CD4-positive, alpha-beta T cell (primary cell): ENCODE measurements at regions not wholly inside any gene's neighbourhood (a gene's known extent, or its start where the extent isn't known, plus 50 kb on each side); places are given as distances from the start of the nearest gene placed in this dataset.

ENCODE experiments used
- ATAC-seq: fragments of 200-7000 bp; cut with Tn5 transposase; one replicate; pipeline ENCODE4 v1.10.0; 2022; ENCODE audit warnings: mild to moderate bottlenecking; ENCODE audit not compliant: poor library complexity
- CTCF ChIA-PET: fragments of 350-600 bp; sonication (Branson Sonifier 250); formaldehyde crosslinking; loops from one replicate; lab custom pipeline; 2021; ENCODE audit warnings: antibody characterized with exemption, inconsistent platforms; lab: Charles Lee
- POLR2A ChIA-PET: fragments of 350-600 bp; sonication (Branson Sonifier 250); formaldehyde crosslinking; loops from one replicate; lab custom pipeline; 2021; ENCODE audit warnings: antibody characterized with exemption, inconsistent platforms; lab: Charles Lee
- DNase-seq, 14 experiments: peaks; one replicate each; pipeline ENCODE4 v3.0.0-alpha.2; 2013 to 2020; ENCODE audit warnings: mixed read lengths in 2 of 14
- H3K27ac ChIP-seq, 2 donors: one replicate each; pipeline versions ENCODE4 v1.5.1 to v1.7.0; 2013; ENCODE audit warnings: low read length in 2 of 2, low read depth in 1 of 2, mild to moderate bottlenecking in 1 of 2
- H3K27me3 ChIP-seq, 2 experiments: 1 replicate in 1 of 2; 2 replicates in 1 of 2; pipeline versions ENCODE4 v1.6.1 to v1.7.0; 2013; ENCODE audit warnings: low read length in 2 of 2, control low read depth in 1 of 2, mild to moderate bottlenecking in 1 of 2, moderate library complexity in 1 of 2; ENCODE audit not compliant: insufficient read depth in 2 of 2, control insufficient read depth in 1 of 2
- H3K36me3 ChIP-seq: one replicate; pipeline ENCODE4 v1.6.1; 2013; ENCODE audit warnings: low read length, control low read depth; ENCODE audit not compliant: insufficient read depth
- H3K4me1 ChIP-seq: one replicate; pipeline ENCODE4 v1.6.1; 2013; ENCODE audit warnings: low read length, control low read depth; ENCODE audit not compliant: insufficient read depth
- H3K4me3 ChIP-seq: one replicate; pipeline ENCODE4 v1.5.1; 2013; ENCODE audit warnings: mild to moderate bottlenecking, low read length, moderate library complexity
- H3K9me3 ChIP-seq, 2 experiments: 1 replicate in 1 of 2; 2 replicates in 1 of 2; pipeline versions ENCODE4 v1.6.1 to v1.7.0; 2013; ENCODE audit warnings: low read length in 2 of 2, mild to moderate bottlenecking in 2 of 2, control low read depth in 1 of 2, moderate library complexity in 1 of 2; ENCODE audit not compliant: control insufficient read depth in 1 of 2, insufficient read depth in 1 of 2
- H3K27ac Mint-ChIP-seq: one replicate; pipeline ENCODE4 v1.8.0; 2020; ENCODE audit warnings: mixed read lengths
- H3K27me3 Mint-ChIP-seq: one replicate; pipeline ENCODE4 v1.8.0; 2021; ENCODE audit warnings: mixed read lengths
- H3K36me3 Mint-ChIP-seq: one replicate; pipeline ENCODE4 v1.8.0; 2021; ENCODE audit warnings: low read depth, mixed read lengths
- H3K4me1 Mint-ChIP-seq: one replicate; pipeline ENCODE4 v1.8.0; 2021; ENCODE audit warnings: low read depth, mixed read lengths
- H3K4me3 Mint-ChIP-seq: one replicate; pipeline ENCODE4 v1.8.0; 2020; ENCODE audit warnings: mild to moderate bottlenecking, mixed read lengths
- H3K9me3 Mint-ChIP-seq: one replicate; pipeline ENCODE4 v1.8.0; 2020; ENCODE audit warnings: mixed read lengths
- intact Hi-C, 2 experiments: fragments of 100-400 bp; cut with DNase I in 1 of 2; cut with micrococcal nuclease in 1 of 2; formaldehyde crosslinking; loops; one replicate each; pipeline versions ENCODE4 v1.15.1 to v1.9.0; 2023 to 2025; cut with DNase I, micrococcal nuclease
- TF ChIP-seq, protein P1 (sequence below): fragments of 200-600 bp; IDR thresholded peaks from one replicate; pipeline ENCODE4 v1.8.0; 2022; ENCODE audit warnings: antibody characterized with exemption, mild to moderate bottlenecking

DNA sequence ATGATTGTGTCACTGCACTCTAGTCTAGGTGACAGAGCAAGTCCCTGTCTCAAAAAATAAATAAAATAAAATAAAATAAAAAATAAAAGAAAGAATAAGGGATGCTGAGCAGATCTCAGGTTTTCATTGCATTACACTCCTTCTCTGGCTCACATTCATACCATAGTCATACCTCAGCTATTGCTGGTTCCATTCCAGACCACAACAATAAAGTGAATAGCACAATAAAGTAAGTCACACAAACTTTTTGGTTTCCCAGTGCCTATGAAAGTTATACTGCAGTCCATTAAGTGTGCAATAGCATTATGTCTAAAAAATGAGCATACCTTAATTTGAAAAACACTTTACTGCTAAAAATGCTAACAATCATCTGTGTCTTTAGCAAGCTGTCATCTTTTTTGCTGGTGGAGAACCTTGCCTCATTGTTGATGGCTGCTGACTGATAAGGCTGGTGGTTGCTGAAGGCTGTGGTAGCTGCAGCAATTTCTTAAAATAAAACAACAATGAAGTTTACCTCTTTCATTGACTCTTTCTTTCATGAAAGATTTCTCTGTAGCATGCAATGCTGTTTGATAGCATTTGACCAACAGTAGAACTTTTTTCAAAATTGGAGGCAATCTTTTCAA is 415.7 kb downstream of the ZNF608 start:
- ATAC-seq (no peak), DNase-seq (no peak)
- no peak overlapping the region for H3K27ac ChIP-seq
- H3K4me3 ChIP-seq: no peak overlapping the region
- peaks cover 3% of the 10 kb centered on the region for H3K9me3 Mint-ChIP-seq
- intact Hi-C loops: no loop called here
- no peaks in the 10 kb centered on the region for H3K36me3 ChIP-seq
- no peaks in the 10 kb centered on the region for H3K27me3 ChIP-seq
- TF ChIP-seq, protein P1, sequence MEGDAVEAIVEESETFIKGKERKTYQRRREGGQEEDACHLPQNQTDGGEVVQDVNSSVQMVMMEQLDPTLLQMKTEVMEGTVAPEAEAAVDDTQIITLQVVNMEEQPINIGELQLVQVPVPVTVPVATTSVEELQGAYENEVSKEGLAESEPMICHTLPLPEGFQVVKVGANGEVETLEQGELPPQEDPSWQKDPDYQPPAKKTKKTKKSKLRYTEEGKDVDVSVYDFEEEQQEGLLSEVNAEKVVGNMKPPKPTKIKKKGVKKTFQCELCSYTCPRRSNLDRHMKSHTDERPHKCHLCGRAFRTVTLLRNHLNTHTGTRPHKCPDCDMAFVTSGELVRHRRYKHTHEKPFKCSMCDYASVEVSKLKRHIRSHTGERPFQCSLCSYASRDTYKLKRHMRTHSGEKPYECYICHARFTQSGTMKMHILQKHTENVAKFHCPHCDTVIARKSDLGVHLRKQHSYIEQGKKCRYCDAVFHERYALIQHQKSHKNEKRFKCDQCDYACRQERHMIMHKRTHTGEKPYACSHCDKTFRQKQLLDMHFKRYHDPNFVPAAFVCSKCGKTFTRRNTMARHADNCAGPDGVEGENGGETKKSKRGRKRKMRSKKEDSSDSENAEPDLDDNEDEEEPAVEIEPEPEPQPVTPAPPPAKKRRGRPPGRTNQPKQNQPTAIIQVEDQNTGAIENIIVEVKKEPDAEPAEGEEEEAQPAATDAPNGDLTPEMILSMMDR: no peak
- no peaks in the 10 kb centered on the region for H3K27me3 Mint-ChIP-seq
- no peaks in the 10 kb centered on the region for H3K4me1 ChIP-seq
- no peak overlapping the region for H3K4me3 Mint-ChIP-seq
- no peak overlapping the region for H3K27ac Mint-ChIP-seq
- ChIA-PET POLR2A (no interaction called here), CTCF (no interaction called here)
- no peaks in the 10 kb centered on the region for H3K4me1 Mint-ChIP-seq
- H3K36me3 Mint-ChIP-seq: no peaks in the 10 kb centered on the region
- no peaks in the 10 kb centered on the region for H3K9me3 ChIP-seq

DNA sequence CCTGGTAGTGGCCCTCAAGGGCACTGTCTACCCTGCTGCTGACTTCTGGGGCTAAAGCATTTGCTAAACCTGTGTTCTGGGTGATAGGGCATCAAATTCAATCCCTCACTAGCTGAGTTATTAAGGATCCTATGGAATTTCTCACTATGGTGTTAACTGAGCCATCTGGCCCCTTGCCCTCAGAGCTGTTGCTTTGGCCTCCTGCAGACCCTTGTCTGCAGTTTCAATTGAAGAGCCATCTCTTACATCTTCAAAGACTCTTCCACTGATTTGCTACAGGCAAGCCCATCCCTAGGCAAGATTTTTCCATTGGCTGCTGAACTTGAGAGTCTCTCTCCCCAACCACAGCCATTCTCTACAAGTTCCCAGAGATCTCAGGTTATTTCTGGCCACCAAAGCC is 418.2 kb downstream of the ZNF608 start:
- Histone ChIP-seq H3K27me3 (no peaks in the 10 kb centered on the region), H3K27ac (no peak overlapping the region), H3K4me1 (no peaks in the 10 kb centered on the region), H3K9me3 (no peaks in the 10 kb centered on the region), H3K4me3 (no peak overlapping the region), H3K36me3 (no peaks in the 10 kb centered on the region)
- H3K4me3 Mint-ChIP-seq: no peak overlapping the region
- TF ChIP-seq, protein P1: no peak
- intact Hi-C loops: no loop called here
- peaks cover 3% of the 10 kb centered on the region for H3K9me3 Mint-ChIP-seq
- no peak overlapping the region for H3K27ac Mint-ChIP-seq
- H3K4me1 Mint-ChIP-seq: no peaks in the 10 kb centered on the region
- ChIA-PET POLR2A (no interaction called here), CTCF (no interaction called here)
- DNase-seq: no peak
- no peaks in the 10 kb centered on the region for H3K27me3 Mint-ChIP-seq
- H3K36me3 Mint-ChIP-seq: no peaks in the 10 kb centered on the region
- no peak for ATAC-seq

DNA sequence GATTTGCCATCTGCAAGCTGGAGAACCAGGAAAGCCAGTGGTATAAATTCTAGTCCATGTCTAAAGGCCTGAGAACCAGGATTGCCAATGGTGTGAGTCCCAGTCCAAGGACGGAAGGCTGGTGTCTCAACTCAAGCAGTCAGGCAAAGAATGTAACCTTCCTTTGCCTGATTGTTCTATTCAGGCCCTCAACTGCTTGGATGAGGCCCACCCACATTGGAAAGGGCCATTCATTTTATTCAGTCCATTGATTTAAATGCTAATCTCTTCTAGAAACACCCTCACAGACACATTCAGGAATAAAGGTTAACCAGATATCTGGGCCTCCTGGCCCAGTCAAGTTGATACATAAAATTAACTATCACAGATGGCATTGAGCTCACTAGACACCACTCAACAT is 427.8 kb downstream of the ZNF608 start:
- Mint-ChIP-seq H3K27ac (no peak overlapping the region), H3K9me3 (no peaks in the 10 kb centered on the region), H3K4me1 (no peaks in the 10 kb centered on the region), H3K27me3 (no peaks in the 10 kb centered on the region), H3K4me3 (no peak overlapping the region), H3K36me3 (no peaks in the 10 kb centered on the region)
- DNase-seq: no peak
- no peak overlapping the region for H3K4me3 ChIP-seq
- CTCF ChIA-PET: no interaction called here
- no peak overlapping the region for H3K27ac ChIP-seq
- TF ChIP-seq, protein P1: no peak
- no peaks in the 10 kb centered on the region for H3K27me3 ChIP-seq
- intact Hi-C loops: no loop called here
- no peak for ATAC-seq
- H3K9me3 ChIP-seq: no peaks in the 10 kb centered on the region
- H3K4me1 ChIP-seq: no peaks in the 10 kb centered on the region
- H3K36me3 ChIP-seq: no peaks in the 10 kb centered on the region
- POLR2A ChIA-PET: no interaction called here
